ENCODE measurements at regions not wholly inside any gene's neighbourhood (a gene's known extent, or its start where the extent isn't known, plus 50 kb on each side); places are given as distances from the start of the nearest gene placed in this dataset.

- Histone ChIP-seq H3K9me3 (ENCODE audit: control insufficient read depth, low read depth, low read length) (no peaks in the 10 kb centered on the region), H3K27ac (ENCODE audit: control insufficient read depth, insufficient read depth, low read length) (no peak overlapping the region), H3K9me1 (ENCODE audit: control insufficient read depth, extremely low read depth, insufficient read depth, low read length) (no peaks in the 10 kb centered on the region), H3K27me3 (ENCODE audit: control insufficient read depth, extremely low read depth, insufficient read depth, low read length) (no peaks in the 10 kb centered on the region), H3K9ac (ENCODE audit: control insufficient read depth, extremely low read depth, insufficient read depth, low read length) (no peak overlapping the region), H3K4me1 (ENCODE audit: control insufficient read depth, extremely low read depth, insufficient read depth, low read length) (no peaks in the 10 kb centered on the region), H3K36me3 (ENCODE audit: control insufficient read depth in 2 of 2, extremely low read depth in 1 of 2, insufficient read depth in 2 of 2, low read length in 2 of 2) (no peaks in the 10 kb centered on the region), H4K20me1 (ENCODE audit: control insufficient read depth, extremely low read depth, insufficient read depth, low read length) (no peaks in the 10 kb centered on the region), H3K79me2 (ENCODE audit: control insufficient read depth, insufficient read depth, low read length) (no peaks in the 10 kb centered on the region), H2AFZ (ENCODE audit: control insufficient read depth, low read length) (no peak overlapping the region), H3K4me2 (ENCODE audit: control insufficient read depth, extremely low read depth, insufficient read depth, low read depth, low read length) (no peak overlapping the region), H3K4me3 (ENCODE audit: control insufficient read depth in 2 of 3, extremely low read depth in 1 of 3, insufficient read depth in 2 of 3, low read depth in 1 of 3, low read length in 3 of 3) (no peak overlapping the region)
- TF ChIP-seq EZH2 (IDR thresholded peaks at IDR 0.05; ENCODE audit: low read length) = no peak
- TF ChIP-seq, protein P1, sequence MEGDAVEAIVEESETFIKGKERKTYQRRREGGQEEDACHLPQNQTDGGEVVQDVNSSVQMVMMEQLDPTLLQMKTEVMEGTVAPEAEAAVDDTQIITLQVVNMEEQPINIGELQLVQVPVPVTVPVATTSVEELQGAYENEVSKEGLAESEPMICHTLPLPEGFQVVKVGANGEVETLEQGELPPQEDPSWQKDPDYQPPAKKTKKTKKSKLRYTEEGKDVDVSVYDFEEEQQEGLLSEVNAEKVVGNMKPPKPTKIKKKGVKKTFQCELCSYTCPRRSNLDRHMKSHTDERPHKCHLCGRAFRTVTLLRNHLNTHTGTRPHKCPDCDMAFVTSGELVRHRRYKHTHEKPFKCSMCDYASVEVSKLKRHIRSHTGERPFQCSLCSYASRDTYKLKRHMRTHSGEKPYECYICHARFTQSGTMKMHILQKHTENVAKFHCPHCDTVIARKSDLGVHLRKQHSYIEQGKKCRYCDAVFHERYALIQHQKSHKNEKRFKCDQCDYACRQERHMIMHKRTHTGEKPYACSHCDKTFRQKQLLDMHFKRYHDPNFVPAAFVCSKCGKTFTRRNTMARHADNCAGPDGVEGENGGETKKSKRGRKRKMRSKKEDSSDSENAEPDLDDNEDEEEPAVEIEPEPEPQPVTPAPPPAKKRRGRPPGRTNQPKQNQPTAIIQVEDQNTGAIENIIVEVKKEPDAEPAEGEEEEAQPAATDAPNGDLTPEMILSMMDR (optimal IDR thresholded peaks at IDR 0.05 in 1 of 3, IDR thresholded peaks at IDR 0.05 in 1 of 3, conservative IDR thresholded peaks at IDR 0.05 in 1 of 3; ENCODE audit: extremely low read depth in 1 of 3, insufficient read depth in 2 of 3, low read length in 3 of 3) = no peak
- dilution Hi-C loops (cut with MboI; ENCODE audit: extremely low pct_ligation_motif_present, low sequenced_read_pairs) = no loop called here
- DNase-seq (ENCODE audit: low read depth, low spot score) (no peak), FAIRE-seq (no peak)
Observed at GRCh38 chr14:94867209-94867608, 97.3 kb upstream of the GSC start.

DNA sequence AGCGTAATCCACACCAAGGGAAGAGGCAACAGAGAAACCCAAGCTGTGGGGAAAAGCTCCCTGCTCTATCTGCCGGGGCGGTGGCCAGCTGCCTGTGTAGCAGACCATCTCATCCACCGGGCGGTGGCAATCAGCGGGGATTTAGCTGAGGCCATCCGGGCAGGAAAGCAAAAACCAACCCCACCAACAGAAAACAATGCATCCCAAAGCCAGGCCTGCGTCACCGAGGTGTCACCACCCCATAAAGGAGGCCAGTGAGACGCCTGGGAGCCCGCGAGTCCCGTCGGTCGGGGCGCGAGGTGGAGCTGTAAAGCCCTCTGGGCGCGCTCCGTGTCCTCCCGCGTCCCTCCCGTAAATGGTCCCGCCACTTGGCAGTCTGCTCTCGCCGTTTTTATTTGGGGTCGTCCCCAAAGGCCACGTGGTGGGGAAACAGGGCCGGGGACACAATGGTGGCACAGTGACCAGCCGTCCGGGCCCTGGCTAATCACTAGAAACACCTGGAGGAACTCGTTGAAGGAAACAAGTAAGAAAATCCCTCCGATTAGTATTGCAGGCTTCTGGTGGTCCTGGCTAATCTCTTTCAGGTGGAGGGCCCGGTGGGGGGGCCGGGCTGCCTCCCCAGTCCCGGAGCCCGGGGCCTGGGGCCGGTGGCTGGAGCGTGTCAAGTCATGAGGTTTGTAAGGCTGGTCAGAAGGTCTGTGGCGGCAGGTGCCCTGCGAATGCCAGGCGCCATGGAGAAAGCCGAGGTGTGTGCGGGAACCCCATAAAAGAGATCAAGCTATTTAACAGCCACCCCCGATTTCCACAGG is 94.7 kb upstream of the GSC start:
- H2AFZ ChIP-seq (ENCODE audit: control insufficient read depth, low read length) = no peak overlapping the region
- no peaks in the 10 kb centered on the region for H3K4me1 ChIP-seq (ENCODE audit: control insufficient read depth, extremely low read depth, insufficient read depth, low read length)
- dilution Hi-C loops (cut with MboI; ENCODE audit: extremely low pct_ligation_motif_present, low sequenced_read_pairs) = no loop called here
- no peaks in the 10 kb centered on the region for H3K36me3 ChIP-seq (ENCODE audit: control insufficient read depth in 2 of 2, extremely low read depth in 1 of 2, insufficient read depth in 2 of 2, low read length in 2 of 2)
- no peak overlapping the region for H3K4me2 ChIP-seq (ENCODE audit: control insufficient read depth, extremely low read depth, insufficient read depth, low read depth, low read length)
- DNase-seq (ENCODE audit: low read depth, low spot score) (no peak), FAIRE-seq (no peak)
- H3K9me3 ChIP-seq (ENCODE audit: control insufficient read depth, low read depth, low read length) = no peaks in the 10 kb centered on the region
- no peaks in the 10 kb centered on the region for H3K79me2 ChIP-seq (ENCODE audit: control insufficient read depth, insufficient read depth, low read length)
- H3K9me1 ChIP-seq (ENCODE audit: control insufficient read depth, extremely low read depth, insufficient read depth, low read length) = no peaks in the 10 kb centered on the region
- no peak overlapping the region for H3K4me3 ChIP-seq (ENCODE audit: control insufficient read depth in 2 of 3, extremely low read depth in 1 of 3, insufficient read depth in 2 of 3, low read depth in 1 of 3, low read length in 3 of 3)
- H3K27ac ChIP-seq (ENCODE audit: control insufficient read depth, insufficient read depth, low read length) = no peak overlapping the region
- H4K20me1 ChIP-seq (ENCODE audit: control insufficient read depth, extremely low read depth, insufficient read depth, low read length) = no peaks in the 10 kb centered on the region
- no peak overlapping the region for H3K9ac ChIP-seq (ENCODE audit: control insufficient read depth, extremely low read depth, insufficient read depth, low read length)
- H3K27me3 ChIP-seq (ENCODE audit: control insufficient read depth, extremely low read depth, insufficient read depth, low read length) = no peaks in the 10 kb centered on the region
- TF ChIP-seq, protein P1 (optimal IDR thresholded peaks at IDR 0.05 in 1 of 3, IDR thresholded peaks at IDR 0.05 in 1 of 3, conservative IDR thresholded peaks at IDR 0.05 in 1 of 3; ENCODE audit: extremely low read depth in 1 of 3, insufficient read depth in 2 of 3, low read length in 3 of 3) = no peak
- no peak for TF ChIP-seq EZH2 (IDR thresholded peaks at IDR 0.05; ENCODE audit: low read length)

Data from keratinocyte (primary cell).